K562 (cell line): ENCODE measurements at regions not wholly inside any gene's neighbourhood (a gene's known extent, or its start where the extent isn't known, plus 50 kb on each side); places are given as distances from the start of the nearest gene placed in this dataset.

Source experiments
- ATAC-seq: fragments of 200-7000 bp; cut with Tn5 transposase; 3 replicates; pipeline ENCODE4 v1.9.1; 2020; ENCODE audit warnings: moderate library complexity
- BruUV-seq: library from RNA; stranded (reverse); fragments of 400-500 nt; replicated peaks from 2 replicates; lab custom pipeline; 2021; lab: Mats Ljungman, UMichigan
- CTCF ChIA-PET: fragments of 300-600 bp; formaldehyde crosslinking; extraction: SDS; loops from one replicate; lab custom pipeline; 2021; ENCODE audit warnings: low intra/inter-chr PET ratio; lab: Yijun Ruan, JAX
- POLR2A ChIA-PET: fragments of 300-600, 350-650 bp; sonication (Branson Sonifier 250); formaldehyde crosslinking; extraction: SDS; loops from one replicate; lab custom pipeline; 2021; ENCODE audit warnings: antibody characterized with exemption, inconsistent platforms; lab: Yijun Ruan, JAX
- DNase-seq, 4 experiments: peaks; one replicate each; pipeline versions ENCODE4 v3.0.0 to v3.0.0-alpha.2; 2011 to 2018; ENCODE audit warnings: low spot score in 3 of 4, mixed read lengths in 3 of 4; ENCODE audit errors: extremely low read depth in 1 of 4
- FAIRE-seq: peaks from 2 replicates; lab custom pipeline; 2011; peaks lifted over from hg19 to GRCh38; lab: Jason Lieb, UNC
- H2AFZ ChIP-seq: 2 replicates; pipeline ENCODE4 v1.6.0; 2011; ENCODE audit warnings: low read depth, low read length, control low read depth, inconsistent platforms
- H3K27ac ChIP-seq: fragments of 200-600 bp; 3 replicates; pipeline ENCODE4 v1.8.0; 2011; ENCODE audit warnings: low read depth, mild to moderate bottlenecking, control low read depth, inconsistent platforms, low read length, moderate library complexity, mixed read lengths; ENCODE audit errors: extremely low read depth
- H3K27me3 ChIP-seq, 2 experiments: fragments of 300-600 bp in 1 of 2; 2 replicates in 1 of 2; 3 replicates in 1 of 2; pipeline versions ENCODE4 v1.6.0 to v1.8.0; 2011; ENCODE audit warnings: inconsistent platforms in 2 of 2, low read length in 2 of 2, mild to moderate bottlenecking in 1 of 2, mixed read lengths in 1 of 2, moderate library complexity in 1 of 2; ENCODE audit not compliant: control insufficient read depth in 2 of 2, insufficient read depth in 2 of 2
- H3K36me3 ChIP-seq: fragments of 300-600 bp; 3 replicates; pipeline ENCODE4 v1.8.0; 2011; ENCODE audit warnings: mild to moderate bottlenecking, low read length, inconsistent platforms; ENCODE audit not compliant: control insufficient read depth, insufficient read depth
- H3K4me1 ChIP-seq, 2 experiments: fragments of 200-600 bp in 1 of 2; replicated peaks in 1 of 2; 2 replicates in 1 of 2; 3 replicates in 1 of 2; pipeline versions ENCODE4 v1.5.1 to v1.8.0; 2011; ENCODE audit warnings: inconsistent platforms in 2 of 2, low read length in 2 of 2, mild to moderate bottlenecking in 1 of 2, mixed read lengths in 1 of 2, moderate library complexity in 1 of 2; ENCODE audit not compliant: control insufficient read depth in 2 of 2, insufficient read depth in 2 of 2
- H3K4me2 ChIP-seq: 2 replicates; pipeline ENCODE4 v1.6.1; 2011; ENCODE audit warnings: low read length, control low read depth, inconsistent platforms, mixed read lengths; ENCODE audit not compliant: insufficient read depth
- H3K4me3 ChIP-seq: fragments of 200-600 bp; sonication (generic), shearing (Covaris generic); 2 replicates; pipeline ENCODE4 v1.5.1; 2016; ENCODE audit warnings: control low read depth, inconsistent platforms
- H3K79me2 ChIP-seq: fragments of 200-600 bp; 3 replicates; pipeline ENCODE4 v1.8.0; 2011; ENCODE audit warnings: low read length, inconsistent platforms; ENCODE audit not compliant: control insufficient read depth, insufficient read depth
- H3K9ac ChIP-seq, 2 experiments: 2 replicates each; pipeline versions ENCODE4 v1.6.0 to v1.6.1; 2011; ENCODE audit warnings: low read depth in 2 of 2, low read length in 2 of 2, control low read depth in 1 of 2, inconsistent platforms in 1 of 2, mild to moderate bottlenecking in 1 of 2, mixed read lengths in 1 of 2; ENCODE audit not compliant: insufficient read depth in 1 of 2
- H3K9me1 ChIP-seq: one replicate; pipeline ENCODE4 v1.6.0; 2011; ENCODE audit warnings: inconsistent platforms, mild to moderate bottlenecking, low read length, moderate library complexity; ENCODE audit not compliant: control insufficient read depth, insufficient read depth
- H3K9me3 ChIP-seq: replicated peaks from 2 replicates; pipeline ENCODE4 v1.5.1; 2011; ENCODE audit warnings: low read depth, low read length, inconsistent platforms; ENCODE audit not compliant: control insufficient read depth, insufficient read depth
- H4K20me1 ChIP-seq: replicated peaks from 2 replicates; pipeline ENCODE4 v1.6.1; 2011; ENCODE audit warnings: low read length, inconsistent platforms, mixed read lengths; ENCODE audit not compliant: control insufficient read depth, insufficient read depth
- ETV1 ChIP-seq: fragments of 450-650 bp; conservative IDR thresholded peaks from 2 replicates; pipeline ENCODE4 v1.6.1; 2016; ENCODE audit warnings: missing genetic modification characterization, control low read depth, low read depth, missing compliant biosample characterization
- HIVEP1 ChIP-seq: fragments of 250-450 bp; sonication (Bioruptor Pico); IDR thresholded peaks from 2 replicates; pipeline ENCODE4 v1.4.0; 2020; ENCODE audit warnings: mild to moderate bottlenecking
- NFIX ChIP-seq: fragments of 250-450 bp; sonication (Bioruptor Pico); IDR thresholded peaks from 2 replicates; pipeline ENCODE4 v1.4.0; 2020; ENCODE audit warnings: low read depth, mild to moderate bottlenecking, moderate library complexity
- NFXL1 ChIP-seq: fragments of 450-650 bp; formaldehyde crosslinking; IDR thresholded peaks from 2 replicates; pipeline ENCODE4 v1.4.0; 2021; ENCODE audit warnings: mild to moderate bottlenecking
- NR0B1 ChIP-seq: fragments of 450-650 bp; IDR thresholded peaks from one replicate; pipeline ENCODE4 v1.6.1; 2018; ENCODE audit warnings: mild to moderate bottlenecking, moderate library complexity; ENCODE audit not compliant: partially characterized antibody
- POU5F1 ChIP-seq: fragments of 150-350 bp; IDR thresholded peaks from 2 replicates; pipeline ENCODE4 v1.6.1; 2014; ENCODE audit warnings: borderline replicate concordance, low read length, low read depth, mild to moderate bottlenecking; ENCODE audit not compliant: partially characterized antibody
- PRMT5 ChIP-seq: sonication (generic); formaldehyde crosslinking; IDR thresholded peaks from 2 replicates; pipeline ENCODE4 v1.5.0; 2020; ENCODE audit warnings: missing genetic modification reagents
- SIX5 ChIP-seq, 2 experiments: IDR thresholded peaks; 2 replicates each; pipeline ENCODE4 v1.6.1; 2011; ENCODE audit warnings: low read length in 2 of 2, borderline replicate concordance in 1 of 2, low read depth in 1 of 2, mild to moderate bottlenecking in 1 of 2, moderate library complexity in 1 of 2; ENCODE audit not compliant: insufficient read depth in 1 of 2
- ZNF184 ChIP-seq: sonication (generic); formaldehyde crosslinking; IDR thresholded peaks from 2 replicates; pipeline ENCODE4 v1.5.0; 2020; ENCODE audit warnings: missing genetic modification reagents
- ZNF232 ChIP-seq: sonication (generic); formaldehyde crosslinking; IDR thresholded peaks from 2 replicates; pipeline ENCODE4 v1.8.0; 2022; ENCODE audit warnings: mild to moderate bottlenecking, missing genetic modification reagents
- ZNF316 ChIP-seq: fragments of 450-650 bp; IDR thresholded peaks from 2 replicates; pipeline ENCODE4 v1.6.1; 2016
- WGBS: fragments of 100-300 bp; shearing (Covaris generic); methylation state at CpG from one replicate; pipeline ENCODE4 v1.1.6; 2016; ENCODE audit warnings: low coverage, mixed read lengths; ENCODE audit not compliant: insufficient coverage; ENCODE audit errors: missing lambda C conversion rate; 5-methylcytosine and 5-hydroxymethylcytosine counted together
- in situ Hi-C: fragments of 300-500 bp; cut with MboI; formaldehyde crosslinking; loops from 4 replicates; pipeline ENCODE4 v1.15.0; 2018; ENCODE audit warnings: inconsistent platforms, mixed read lengths
- intact Hi-C: fragments of 100-400 bp; cut with micrococcal nuclease; formaldehyde crosslinking; loops from 2 replicates; pipeline ENCODE4 v1.14.2; 2022
- TF ChIP-seq, protein P1 (sequence below): fragments of 200-800 bp; sonication (Bioruptor generic); IDR thresholded peaks from 2 replicates; pipeline ENCODE4 v1.6.1; 2016; ENCODE audit warnings: missing genetic modification characterization, missing compliant biosample characterization
- TF ChIP-seq, protein P2 (sequence below): fragments of 250-450 bp; sonication (Bioruptor Pico); IDR thresholded peaks from 2 replicates; pipeline ENCODE4 v1.4.0; 2020; ENCODE audit warnings: borderline replicate concordance

- Histone ChIP-seq H3K9ac (no peak overlapping the region), H3K4me3 (no peak overlapping the region), H2AFZ (no peak overlapping the region), H3K27ac (no peak overlapping the region), H3K79me2 (no peaks in the 10 kb centered on the region), H4K20me1 (no peaks in the 10 kb centered on the region), H3K36me3 (no peaks in the 10 kb centered on the region), H3K4me1 (peaks cover 3 to 8% of the 10 kb centered on the region in 2 experiments; a peak in 4 of 5 replicates), H3K4me2 (no peak overlapping the region), H3K9me1 (no peaks in the 10 kb centered on the region), H3K9me3 (no peaks in the 10 kb centered on the region), H3K27me3 (no peaks in the 10 kb centered on the region)
- no TSS peak for BruUV-seq
- in situ Hi-C loops = no loop called here
- no peak for TF ChIP-seq NR0B1
- no peak for TF ChIP-seq NFIX (CRISPR knock-in tag)
- TF ChIP-seq ZNF184 (CRISPR knock-in tag) = no peak
- TF ChIP-seq POU5F1 = no peak
- no peak for TF ChIP-seq PRMT5 (CRISPR knock-in tag)
- no peak for TF ChIP-seq ZNF316
- TF ChIP-seq SIX5 (IDR thresholded peaks at IDR 0.05; ENCODE audit: borderline replicate concordance in 1 of 2, insufficient read depth in 1 of 2, low read depth in 1 of 2, low read length in 2 of 2) = no peak
- TF ChIP-seq, protein P1, sequence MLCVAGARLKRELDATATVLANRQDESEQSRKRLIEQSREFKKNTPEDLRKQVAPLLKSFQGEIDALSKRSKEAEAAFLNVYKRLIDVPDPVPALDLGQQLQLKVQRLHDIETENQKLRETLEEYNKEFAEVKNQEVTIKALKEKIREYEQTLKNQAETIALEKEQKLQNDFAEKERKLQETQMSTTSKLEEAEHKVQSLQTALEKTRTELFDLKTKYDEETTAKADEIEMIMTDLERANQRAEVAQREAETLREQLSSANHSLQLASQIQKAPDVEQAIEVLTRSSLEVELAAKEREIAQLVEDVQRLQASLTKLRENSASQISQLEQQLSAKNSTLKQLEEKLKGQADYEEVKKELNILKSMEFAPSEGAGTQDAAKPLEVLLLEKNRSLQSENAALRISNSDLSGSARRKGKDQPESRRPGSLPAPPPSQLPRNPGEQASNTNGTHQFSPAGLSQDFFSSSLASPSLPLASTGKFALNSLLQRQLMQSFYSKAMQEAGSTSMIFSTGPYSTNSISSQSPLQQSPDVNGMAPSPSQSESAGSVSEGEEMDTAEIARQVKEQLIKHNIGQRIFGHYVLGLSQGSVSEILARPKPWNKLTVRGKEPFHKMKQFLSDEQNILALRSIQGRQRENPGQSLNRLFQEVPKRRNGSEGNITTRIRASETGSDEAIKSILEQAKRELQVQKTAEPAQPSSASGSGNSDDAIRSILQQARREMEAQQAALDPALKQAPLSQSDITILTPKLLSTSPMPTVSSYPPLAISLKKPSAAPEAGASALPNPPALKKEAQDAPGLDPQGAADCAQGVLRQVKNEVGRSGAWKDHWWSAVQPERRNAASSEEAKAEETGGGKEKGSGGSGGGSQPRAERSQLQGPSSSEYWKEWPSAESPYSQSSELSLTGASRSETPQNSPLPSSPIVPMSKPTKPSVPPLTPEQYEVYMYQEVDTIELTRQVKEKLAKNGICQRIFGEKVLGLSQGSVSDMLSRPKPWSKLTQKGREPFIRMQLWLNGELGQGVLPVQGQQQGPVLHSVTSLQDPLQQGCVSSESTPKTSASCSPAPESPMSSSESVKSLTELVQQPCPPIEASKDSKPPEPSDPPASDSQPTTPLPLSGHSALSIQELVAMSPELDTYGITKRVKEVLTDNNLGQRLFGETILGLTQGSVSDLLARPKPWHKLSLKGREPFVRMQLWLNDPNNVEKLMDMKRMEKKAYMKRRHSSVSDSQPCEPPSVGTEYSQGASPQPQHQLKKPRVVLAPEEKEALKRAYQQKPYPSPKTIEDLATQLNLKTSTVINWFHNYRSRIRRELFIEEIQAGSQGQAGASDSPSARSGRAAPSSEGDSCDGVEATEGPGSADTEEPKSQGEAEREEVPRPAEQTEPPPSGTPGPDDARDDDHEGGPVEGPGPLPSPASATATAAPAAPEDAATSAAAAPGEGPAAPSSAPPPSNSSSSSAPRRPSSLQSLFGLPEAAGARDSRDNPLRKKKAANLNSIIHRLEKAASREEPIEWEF (CRISPR knock-in tag) = no peak
- no peak for TF ChIP-seq HIVEP1 (CRISPR knock-in tag)
- TF ChIP-seq ETV1 = no peak
- TF ChIP-seq ZNF232 (CRISPR knock-in tag) = no peak
- no peak for TF ChIP-seq NFXL1 (CRISPR knock-in tag)
- TF ChIP-seq, protein P2, sequence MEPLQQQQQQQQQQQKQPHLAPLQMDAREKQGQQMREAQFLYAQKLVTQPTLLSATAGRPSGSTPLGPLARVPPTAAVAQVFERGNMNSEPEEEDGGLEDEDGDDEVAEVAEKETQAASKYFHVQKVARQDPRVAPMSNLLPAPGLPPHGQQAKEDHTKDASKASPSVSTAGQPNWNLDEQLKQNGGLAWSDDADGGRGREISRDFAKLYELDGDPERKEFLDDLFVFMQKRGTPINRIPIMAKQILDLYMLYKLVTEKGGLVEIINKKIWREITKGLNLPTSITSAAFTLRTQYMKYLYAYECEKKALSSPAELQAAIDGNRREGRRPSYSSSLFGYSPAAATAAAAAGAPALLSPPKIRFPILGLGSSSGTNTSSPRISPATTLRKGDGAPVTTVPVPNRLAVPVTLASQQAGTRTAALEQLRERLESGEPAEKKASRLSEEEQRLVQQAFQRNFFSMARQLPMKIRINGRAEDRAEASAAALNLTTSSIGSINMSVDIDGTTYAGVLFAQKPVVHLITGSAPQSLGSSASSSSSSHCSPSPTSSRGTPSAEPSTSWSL (CRISPR knock-in tag) = no peak
- ATAC-seq (no peak), FAIRE-seq (no peak), DNase-seq (no peak)
- 56% methylated on average over 13 of the region's 14 CpGs for WGBS
- POLR2A ChIA-PET = no interaction called here
- intact Hi-C loops = no loop called here
- CTCF ChIA-PET = no interaction called here
Measured at GRCh38 chr3:72255791-72256559, 471.0 kb upstream of the PROK2 start.
